Endothelial cell of umbilical vein (primary cell): ENCODE measurements at regions not wholly inside any gene's neighbourhood (a gene's known extent, or its start where the extent isn't known, plus 50 kb on each side); places are given as distances from the start of the nearest gene placed in this dataset.

ENCODE experiments used
- BruUV-seq: library from RNA; stranded (reverse); fragments of 400-500 nt; replicated peaks from 2 replicates; lab custom pipeline; 2021; lab: Mats Ljungman, UMichigan
- CTCF ChIA-PET: fragments of 300-600, 350-600 bp; sonication (Branson Sonifier 250); formaldehyde crosslinking; loops from one replicate; lab custom pipeline; 2021; ENCODE audit warnings: antibody characterized with exemption, inconsistent platforms; lab: Charles Lee
- POLR2A ChIA-PET: fragments of 300-600, 350-600 bp; sonication (Branson Sonifier 250); formaldehyde crosslinking; loops from one replicate; lab custom pipeline; 2021; ENCODE audit warnings: antibody characterized with exemption, inconsistent platforms; lab: Charles Lee
- DNase-seq: peaks from one replicate; pipeline ENCODE4 v3.0.0-alpha.2; 2011; ENCODE audit warnings: low read depth, low spot score
- FAIRE-seq: peaks from 2 replicates; lab custom pipeline; 2011; peaks lifted over from hg19 to GRCh38; lab: Jason Lieb, UNC
- H2AFZ ChIP-seq: 2 replicates; pipeline ENCODE4 v1.6.0; 2012; ENCODE audit warnings: low read depth, low read length, control low read depth, inconsistent platforms
- H3K27ac ChIP-seq: 2 replicates; pipeline ENCODE4 v1.5.1; 2011; ENCODE audit warnings: low read depth, mild to moderate bottlenecking, control low read depth, low read length, moderate library complexity; ENCODE audit not compliant: insufficient read depth
- H3K27me3 ChIP-seq, 2 experiments: 2 replicates each; pipeline versions ENCODE4 v1.6.0 to v1.6.1; 2011; ENCODE audit warnings: low read length in 2 of 2, mixed read lengths in 1 of 2; ENCODE audit not compliant: control insufficient read depth in 2 of 2, insufficient read depth in 2 of 2
- H3K36me3 ChIP-seq, 2 experiments: 2 replicates in 1 of 2; 3 replicates in 1 of 2; pipeline ENCODE4 v1.5.1; 2011; ENCODE audit warnings: low read length in 2 of 2, mild to moderate bottlenecking in 1 of 2, moderate library complexity in 1 of 2; ENCODE audit not compliant: control insufficient read depth in 2 of 2, insufficient read depth in 2 of 2; ENCODE audit errors: extremely low read depth in 1 of 2
- H3K4me1 ChIP-seq: 3 replicates; pipeline ENCODE4 v1.5.1; 2011; ENCODE audit warnings: mild to moderate bottlenecking, low read length; ENCODE audit not compliant: control insufficient read depth, insufficient read depth; ENCODE audit errors: extremely low read depth
- H3K4me2 ChIP-seq: 2 replicates; pipeline ENCODE4 v1.6.1; 2011; ENCODE audit warnings: low read length, control low read depth, mixed read lengths; ENCODE audit not compliant: insufficient read depth
- H3K4me3 ChIP-seq, 3 experiments: fragments of 200-600 bp in 1 of 3; sonication (generic), shearing (Covaris generic) in 1 of 3; replicated peaks in 1 of 3; 2 replicates each; pipeline ENCODE4 v1.5.1; 2011 to 2016; ENCODE audit warnings: control low read depth in 3 of 3, low read length in 3 of 3, mild to moderate bottlenecking in 2 of 3, inconsistent platforms in 1 of 3, low read depth in 1 of 3, moderate library complexity in 1 of 3; ENCODE audit not compliant: insufficient read depth in 1 of 3
- H3K79me2 ChIP-seq: 2 replicates; pipeline ENCODE4 v1.6.0; 2012; ENCODE audit warnings: low read length, inconsistent platforms; ENCODE audit not compliant: control insufficient read depth, insufficient read depth
- H3K9ac ChIP-seq: replicated peaks from 2 replicates; pipeline ENCODE3; 2011; ENCODE audit warnings: low read length, control low read depth; ENCODE audit not compliant: insufficient read depth; ENCODE audit errors: extremely low read depth
- H3K9me1 ChIP-seq: replicated peaks from 3 replicates; pipeline ENCODE4 v1.6.0; 2011; ENCODE audit warnings: mild to moderate bottlenecking, low read length; ENCODE audit not compliant: control insufficient read depth, insufficient read depth; ENCODE audit errors: extremely low read depth
- H3K9me3 ChIP-seq: replicated peaks from 2 replicates; pipeline ENCODE4 v1.5.1; 2012; ENCODE audit warnings: low read length, inconsistent platforms; ENCODE audit not compliant: control insufficient read depth, insufficient read depth
- H4K20me1 ChIP-seq: replicated peaks from 2 replicates; pipeline ENCODE3; 2011; ENCODE audit warnings: mild to moderate bottlenecking, low read length; ENCODE audit not compliant: control insufficient read depth, insufficient read depth; ENCODE audit errors: extremely low read depth
- EZH2 ChIP-seq: IDR thresholded peaks from 2 replicates; pipeline ENCODE4 v1.6.1; 2012; ENCODE audit warnings: borderline replicate concordance, low read depth, mild to moderate bottlenecking, moderate library complexity, low read length, inconsistent platforms; ENCODE audit not compliant: severe bottlenecking
- FOS ChIP-seq: IDR thresholded peaks from 2 replicates; pipeline ENCODE4 v1.6.1; 2011; ENCODE audit warnings: mild to moderate bottlenecking, low read length, moderate library complexity, borderline replicate concordance; ENCODE audit not compliant: insufficient read depth
- GATA2 ChIP-seq: IDR thresholded peaks from 2 replicates; pipeline ENCODE4 v1.7.0; 2011; ENCODE audit warnings: low read depth, mild to moderate bottlenecking, moderate library complexity, mixed read lengths, low read length; ENCODE audit not compliant: insufficient read length, insufficient read depth
- JUN ChIP-seq: IDR thresholded peaks from 2 replicates; pipeline ENCODE4 v1.6.1; 2011; ENCODE audit warnings: borderline replicate concordance, low read depth; ENCODE audit not compliant: insufficient read length, insufficient read depth
- MYC ChIP-seq: IDR thresholded peaks from one replicate; pipeline ENCODE4 v1.6.1; 2011; ENCODE audit warnings: mild to moderate bottlenecking, low read depth, low read length
- POLR2A ChIP-seq: IDR thresholded peaks from 2 replicates; pipeline ENCODE4 v1.6.1; 2012; ENCODE audit warnings: low read depth, mild to moderate bottlenecking, control low read depth, low read length
- POLR2AphosphoS5 ChIP-seq: IDR thresholded peaks from 2 replicates; pipeline ENCODE4 v1.6.1; 2012; ENCODE audit warnings: low read depth, mild to moderate bottlenecking, control low read depth, low read length, moderate library complexity; ENCODE audit not compliant: insufficient read depth
- dilution Hi-C: fragments of 300-500 bp; cut with MboI; formaldehyde crosslinking; loops from one replicate; pipeline ENCODE4 v1.15.0; 2019; ENCODE audit warnings: low sequenced_read_pairs; ENCODE audit not compliant: extremely low pct_ligation_motif_present
- intact Hi-C: fragments of 100-400 bp; cut with micrococcal nuclease; formaldehyde crosslinking; loops from one replicate; pipeline ENCODE4 v1.10.0; 2022
- TF ChIP-seq, protein P1 (sequence below), 2 donors: IDR thresholded peaks; 1 replicate in 1 of 2; 2 replicates in 1 of 2; pipeline ENCODE4 v1.5.1; 2011; ENCODE audit warnings: low read length in 2 of 2, mild to moderate bottlenecking in 2 of 2, moderate library complexity in 2 of 2, control low read depth in 1 of 2, inconsistent platforms in 1 of 2, low read depth in 1 of 2; ENCODE audit not compliant: insufficient read depth in 1 of 2; ENCODE audit errors: extremely low read depth in 1 of 2
- TF ChIP-seq, protein P2 (sequence below): IDR thresholded peaks from 2 replicates; pipeline ENCODE4 v1.6.1; 2011; ENCODE audit not compliant: insufficient read depth, insufficient read length

DNA sequence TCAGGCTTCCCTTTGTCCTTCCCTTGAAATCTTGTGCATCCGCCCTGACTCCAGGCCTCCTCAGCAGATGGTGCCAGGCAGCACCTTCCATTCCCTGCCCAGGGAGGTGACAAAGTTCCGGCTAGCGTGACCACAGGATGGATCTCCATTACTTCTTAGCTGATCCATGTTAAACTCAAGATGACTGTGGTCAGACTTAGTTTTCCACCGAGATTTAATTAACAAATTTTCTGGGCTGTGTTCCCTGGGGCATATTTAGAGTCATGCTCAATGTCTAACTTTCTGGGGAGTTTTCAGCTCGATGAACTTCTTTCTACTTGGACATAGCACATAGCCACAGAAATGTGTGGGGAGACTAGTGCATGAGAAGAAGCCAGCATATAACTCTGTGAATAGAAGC is 215.1 kb upstream of the SFRP2 start:
- Histone ChIP-seq H3K4me1 (no peaks in the 10 kb centered on the region), H2AFZ (no peak overlapping the region), H3K9me1 (no peaks in the 10 kb centered on the region), H3K4me3 (no peak overlapping the region), H3K27ac (no peak overlapping the region), H3K9me3 (peaks cover 6% of the 10 kb centered on the region), H3K79me2 (no peaks in the 10 kb centered on the region), H3K36me3 (no peaks in the 10 kb centered on the region), H3K27me3 (no peaks in the 10 kb centered on the region), H4K20me1 (no peaks in the 10 kb centered on the region), H3K4me2 (no peak overlapping the region), H3K9ac (no peak overlapping the region)
- no peak for TF ChIP-seq MYC
- no peak for TF ChIP-seq POLR2AphosphoS5
- TF ChIP-seq FOS = no peak
- TF ChIP-seq, protein P1, sequence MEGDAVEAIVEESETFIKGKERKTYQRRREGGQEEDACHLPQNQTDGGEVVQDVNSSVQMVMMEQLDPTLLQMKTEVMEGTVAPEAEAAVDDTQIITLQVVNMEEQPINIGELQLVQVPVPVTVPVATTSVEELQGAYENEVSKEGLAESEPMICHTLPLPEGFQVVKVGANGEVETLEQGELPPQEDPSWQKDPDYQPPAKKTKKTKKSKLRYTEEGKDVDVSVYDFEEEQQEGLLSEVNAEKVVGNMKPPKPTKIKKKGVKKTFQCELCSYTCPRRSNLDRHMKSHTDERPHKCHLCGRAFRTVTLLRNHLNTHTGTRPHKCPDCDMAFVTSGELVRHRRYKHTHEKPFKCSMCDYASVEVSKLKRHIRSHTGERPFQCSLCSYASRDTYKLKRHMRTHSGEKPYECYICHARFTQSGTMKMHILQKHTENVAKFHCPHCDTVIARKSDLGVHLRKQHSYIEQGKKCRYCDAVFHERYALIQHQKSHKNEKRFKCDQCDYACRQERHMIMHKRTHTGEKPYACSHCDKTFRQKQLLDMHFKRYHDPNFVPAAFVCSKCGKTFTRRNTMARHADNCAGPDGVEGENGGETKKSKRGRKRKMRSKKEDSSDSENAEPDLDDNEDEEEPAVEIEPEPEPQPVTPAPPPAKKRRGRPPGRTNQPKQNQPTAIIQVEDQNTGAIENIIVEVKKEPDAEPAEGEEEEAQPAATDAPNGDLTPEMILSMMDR (IDR thresholded peaks at IDR 0.05; ENCODE audit: extremely low read depth in 1 of 2, insufficient read depth in 1 of 2, low read depth in 1 of 2, low read length in 2 of 2) = no peak
- TF ChIP-seq, protein P2, sequence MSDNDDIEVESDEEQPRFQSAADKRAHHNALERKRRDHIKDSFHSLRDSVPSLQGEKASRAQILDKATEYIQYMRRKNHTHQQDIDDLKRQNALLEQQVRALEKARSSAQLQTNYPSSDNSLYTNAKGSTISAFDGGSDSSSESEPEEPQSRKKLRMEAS = no peak
- TF ChIP-seq POLR2A = no peak
- no peak for TF ChIP-seq EZH2
- no peak for TF ChIP-seq GATA2
- no peak for TF ChIP-seq JUN
- dilution Hi-C loops = no loop called here
- ChIA-PET CTCF (no interaction called here), POLR2A (no interaction called here)
- no TSS peak for BruUV-seq
- intact Hi-C loops = no loop called here
- FAIRE-seq (no peak), DNase-seq (no peak)
